Liver (tissue), 3 donors: ENCODE measurements at regions not wholly inside any gene's neighbourhood (a gene's known extent, or its start where the extent isn't known, plus 50 kb on each side); places are given as distances from the start of the nearest gene placed in this dataset.
"Not testable (repeated sequence)": the region's sequence is repeated elsewhere in the genome, so short reads cannot be mapped to it uniquely, and the experiment has no call there.

Source experiments
- CTCF ChIP-seq: fragments of 150-350 bp; IDR thresholded peaks from 2 replicates; pipeline ENCODE4 v1.5.1; 2017; ENCODE audit warnings: improper control_type of control experiment, low read depth, low read length; ENCODE audit not compliant: missing input control
- EGR1 ChIP-seq, 2 donors: IDR thresholded peaks; 2 replicates each; pipeline ENCODE4 v1.6.1; 2016 to 2018; ENCODE audit warnings: antibody characterized with exemption in 2 of 2, low read depth in 2 of 2
- GABPA ChIP-seq, 2 donors: IDR thresholded peaks in 1 of 2; conservative IDR thresholded peaks in 1 of 2; 2 replicates each; pipeline ENCODE4 v1.6.1; 2016; ENCODE audit warnings: antibody characterized with exemption in 2 of 2, mild to moderate bottlenecking in 1 of 2, moderate library complexity in 1 of 2
- JUND ChIP-seq, 2 donors: IDR thresholded peaks; 2 replicates each; pipeline ENCODE4 v1.6.1; 2016; ENCODE audit warnings: antibody characterized with exemption in 2 of 2
- RXRA ChIP-seq, 2 donors: IDR thresholded peaks; 2 replicates each; pipeline ENCODE4 v1.6.1; 2017 to 2018; ENCODE audit warnings: antibody characterized with exemption in 2 of 2, mild to moderate bottlenecking in 1 of 2
- TF ChIP-seq, protein P1 (sequence below): IDR thresholded peaks from 2 replicates; pipeline ENCODE4 v1.6.1; 2016; ENCODE audit warnings: antibody characterized with exemption
- TF ChIP-seq, protein P2 (sequence below): IDR thresholded peaks from 2 replicates; pipeline ENCODE4 v1.6.1; 2016; ENCODE audit warnings: antibody characterized with exemption, mild to moderate bottlenecking
- donor health status: healthy.
- donor health status: healthy.

- not testable (repeated sequence) for TF ChIP-seq JUND (IDR thresholded peaks at IDR 0.05); CTCF; GABPA (IDR thresholded peaks at IDR 0.05 in 1 of 2, conservative IDR thresholded peaks at IDR 0.05 in 1 of 2); RXRA (IDR thresholded peaks at IDR 0.05); EGR1 (IDR thresholded peaks at IDR 0.05; ENCODE audit: low read depth in 2 of 2)
- TF ChIP-seq, protein P1, sequence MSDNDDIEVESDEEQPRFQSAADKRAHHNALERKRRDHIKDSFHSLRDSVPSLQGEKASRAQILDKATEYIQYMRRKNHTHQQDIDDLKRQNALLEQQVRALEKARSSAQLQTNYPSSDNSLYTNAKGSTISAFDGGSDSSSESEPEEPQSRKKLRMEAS, result not testable (repeated sequence)
- TF ChIP-seq, protein P2, sequence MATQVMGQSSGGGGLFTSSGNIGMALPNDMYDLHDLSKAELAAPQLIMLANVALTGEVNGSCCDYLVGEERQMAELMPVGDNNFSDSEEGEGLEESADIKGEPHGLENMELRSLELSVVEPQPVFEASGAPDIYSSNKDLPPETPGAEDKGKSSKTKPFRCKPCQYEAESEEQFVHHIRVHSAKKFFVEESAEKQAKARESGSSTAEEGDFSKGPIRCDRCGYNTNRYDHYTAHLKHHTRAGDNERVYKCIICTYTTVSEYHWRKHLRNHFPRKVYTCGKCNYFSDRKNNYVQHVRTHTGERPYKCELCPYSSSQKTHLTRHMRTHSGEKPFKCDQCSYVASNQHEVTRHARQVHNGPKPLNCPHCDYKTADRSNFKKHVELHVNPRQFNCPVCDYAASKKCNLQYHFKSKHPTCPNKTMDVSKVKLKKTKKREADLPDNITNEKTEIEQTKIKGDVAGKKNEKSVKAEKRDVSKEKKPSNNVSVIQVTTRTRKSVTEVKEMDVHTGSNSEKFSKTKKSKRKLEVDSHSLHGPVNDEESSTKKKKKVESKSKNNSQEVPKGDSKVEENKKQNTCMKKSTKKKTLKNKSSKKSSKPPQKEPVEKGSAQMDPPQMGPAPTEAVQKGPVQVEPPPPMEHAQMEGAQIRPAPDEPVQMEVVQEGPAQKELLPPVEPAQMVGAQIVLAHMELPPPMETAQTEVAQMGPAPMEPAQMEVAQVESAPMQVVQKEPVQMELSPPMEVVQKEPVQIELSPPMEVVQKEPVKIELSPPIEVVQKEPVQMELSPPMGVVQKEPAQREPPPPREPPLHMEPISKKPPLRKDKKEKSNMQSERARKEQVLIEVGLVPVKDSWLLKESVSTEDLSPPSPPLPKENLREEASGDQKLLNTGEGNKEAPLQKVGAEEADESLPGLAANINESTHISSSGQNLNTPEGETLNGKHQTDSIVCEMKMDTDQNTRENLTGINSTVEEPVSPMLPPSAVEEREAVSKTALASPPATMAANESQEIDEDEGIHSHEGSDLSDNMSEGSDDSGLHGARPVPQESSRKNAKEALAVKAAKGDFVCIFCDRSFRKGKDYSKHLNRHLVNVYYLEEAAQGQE, result not testable (repeated sequence)
Observed at GRCh38 chr14:54030996-54031395, 74.4 kb upstream of the BMP4 start.
